BE2C (cell line): ENCODE measurements at regions not wholly inside any gene's neighbourhood (a gene's known extent, or its start where the extent isn't known, plus 50 kb on each side); places are given as distances from the start of the nearest gene placed in this dataset.

Source experiments
- DNase-seq: peaks from one replicate; pipeline ENCODE4 v3.0.0-alpha.2; 2020
- H3K27me3 ChIP-seq: fragments of 250-450 bp; sonication (Bioruptor Pico); 2 replicates; pipeline ENCODE4 v1.5.1; 2020; ENCODE audit warnings: mild to moderate bottlenecking
- H3K36me3 ChIP-seq: fragments of 250-450 bp; sonication (Bioruptor Pico); 2 replicates; pipeline ENCODE4 v1.5.1; 2020; ENCODE audit warnings: mild to moderate bottlenecking
- H3K4me1 ChIP-seq: fragments of 250-450 bp; sonication (Bioruptor Pico); 2 replicates; pipeline ENCODE4 v1.5.1; 2020
- H3K4me3 ChIP-seq: 2 replicates; pipeline ENCODE4 v1.5.1; 2011; ENCODE audit warnings: low read depth, low read length
- H3K9me3 ChIP-seq: fragments of 250-450 bp; sonication (Bioruptor Pico); 2 replicates; pipeline ENCODE4 v1.5.1; 2020
- TF ChIP-seq, protein P1 (sequence below): IDR thresholded peaks from 2 replicates; pipeline ENCODE4 v1.5.1; 2012; ENCODE audit warnings: mild to moderate bottlenecking, low read depth, low read length

DNA sequence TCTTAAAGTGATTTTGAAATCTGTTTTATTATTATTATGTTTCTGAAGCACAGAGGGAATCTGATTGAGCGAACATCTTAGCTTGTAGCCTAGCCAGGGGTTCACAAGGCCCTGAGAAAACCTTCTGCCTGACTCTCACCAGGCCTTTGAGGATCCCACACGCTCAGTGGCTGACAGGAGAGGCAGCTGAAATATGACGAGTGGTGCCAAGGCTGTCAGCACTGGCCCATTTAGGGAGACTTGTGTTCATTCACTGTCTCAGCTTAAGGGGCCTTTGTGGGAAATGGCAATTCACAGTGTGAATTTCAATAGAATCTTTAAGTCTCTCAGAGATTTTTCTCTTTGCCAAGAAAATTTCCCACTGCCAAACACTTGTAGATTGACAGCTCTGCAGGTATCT is 770.9 kb downstream of the TUSC7 start:
- TF ChIP-seq, protein P1, sequence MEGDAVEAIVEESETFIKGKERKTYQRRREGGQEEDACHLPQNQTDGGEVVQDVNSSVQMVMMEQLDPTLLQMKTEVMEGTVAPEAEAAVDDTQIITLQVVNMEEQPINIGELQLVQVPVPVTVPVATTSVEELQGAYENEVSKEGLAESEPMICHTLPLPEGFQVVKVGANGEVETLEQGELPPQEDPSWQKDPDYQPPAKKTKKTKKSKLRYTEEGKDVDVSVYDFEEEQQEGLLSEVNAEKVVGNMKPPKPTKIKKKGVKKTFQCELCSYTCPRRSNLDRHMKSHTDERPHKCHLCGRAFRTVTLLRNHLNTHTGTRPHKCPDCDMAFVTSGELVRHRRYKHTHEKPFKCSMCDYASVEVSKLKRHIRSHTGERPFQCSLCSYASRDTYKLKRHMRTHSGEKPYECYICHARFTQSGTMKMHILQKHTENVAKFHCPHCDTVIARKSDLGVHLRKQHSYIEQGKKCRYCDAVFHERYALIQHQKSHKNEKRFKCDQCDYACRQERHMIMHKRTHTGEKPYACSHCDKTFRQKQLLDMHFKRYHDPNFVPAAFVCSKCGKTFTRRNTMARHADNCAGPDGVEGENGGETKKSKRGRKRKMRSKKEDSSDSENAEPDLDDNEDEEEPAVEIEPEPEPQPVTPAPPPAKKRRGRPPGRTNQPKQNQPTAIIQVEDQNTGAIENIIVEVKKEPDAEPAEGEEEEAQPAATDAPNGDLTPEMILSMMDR: no peak
- no peak overlapping the region for H3K4me3 ChIP-seq
- no peaks in the 10 kb centered on the region for H3K4me1 ChIP-seq
- DNase-seq: no peak
- no peaks in the 10 kb centered on the region for H3K36me3 ChIP-seq
- no peaks in the 10 kb centered on the region for H3K27me3 ChIP-seq
- H3K9me3 ChIP-seq: no peaks in the 10 kb centered on the region

DNA sequence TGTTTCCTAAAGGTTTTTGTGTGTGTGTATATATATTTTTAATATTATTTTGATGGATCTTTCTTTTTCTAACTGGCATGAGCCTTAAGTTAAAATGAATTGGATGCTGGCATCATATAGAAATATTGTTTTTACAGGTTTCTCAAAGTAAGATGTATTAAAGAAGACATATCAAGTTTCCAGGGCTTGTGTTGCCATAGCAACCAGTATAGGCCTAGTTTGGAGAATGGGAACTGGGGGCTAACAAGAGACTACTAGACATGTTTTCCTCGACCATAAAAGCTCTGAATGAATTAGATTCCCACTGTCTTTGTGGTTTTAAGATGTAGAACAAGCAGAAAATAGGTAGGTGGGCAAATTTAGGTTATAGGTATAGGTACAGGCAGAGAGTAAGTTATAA is 771.4 kb downstream of the TUSC7 start:
- DNase-seq: no peak
- H3K27me3 ChIP-seq: no peaks in the 10 kb centered on the region
- H3K36me3 ChIP-seq: no peaks in the 10 kb centered on the region
- TF ChIP-seq, protein P1: no peak
- no peaks in the 10 kb centered on the region for H3K9me3 ChIP-seq
- no peak overlapping the region for H3K4me3 ChIP-seq
- H3K4me1 ChIP-seq: no peaks in the 10 kb centered on the region

DNA sequence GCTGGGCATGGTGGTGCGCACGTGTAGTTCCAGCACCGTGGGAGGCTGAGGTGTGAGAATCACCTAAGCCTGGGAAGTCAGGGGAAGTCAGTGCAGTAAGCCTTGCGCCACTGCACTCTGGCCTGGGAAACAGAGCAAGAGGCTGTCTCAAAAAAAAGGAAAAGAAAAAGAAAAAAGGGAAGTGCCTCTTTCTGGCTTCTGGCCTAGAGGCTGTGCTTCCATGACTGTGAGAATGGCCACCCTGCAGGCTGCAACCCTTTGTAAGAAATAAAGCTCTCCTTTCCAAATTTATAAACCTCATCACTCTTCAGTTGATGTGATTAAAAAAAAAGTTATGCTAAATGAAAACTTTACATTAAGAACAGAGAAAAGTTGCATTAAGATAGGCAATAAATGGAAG is 774.3 kb downstream of the TUSC7 start:
- Histone ChIP-seq H3K27me3 (no peaks in the 10 kb centered on the region), H3K4me1 (no peaks in the 10 kb centered on the region), H3K4me3 (no peak overlapping the region), H3K36me3 (no peaks in the 10 kb centered on the region), H3K9me3 (no peaks in the 10 kb centered on the region)
- DNase-seq: no peak
- TF ChIP-seq, protein P1: no peak

GRCh38 chr3:117485841-117486240 is 776.3 kb downstream of the TUSC7 start:
- H3K9me3 ChIP-seq: no peaks in the 10 kb centered on the region
- no peak overlapping the region for H3K4me3 ChIP-seq
- H3K36me3 ChIP-seq: no peaks in the 10 kb centered on the region
- no peaks in the 10 kb centered on the region for H3K4me1 ChIP-seq
- TF ChIP-seq, protein P1: no peak
- DNase-seq: no peak
- no peaks in the 10 kb centered on the region for H3K27me3 ChIP-seq

DNA sequence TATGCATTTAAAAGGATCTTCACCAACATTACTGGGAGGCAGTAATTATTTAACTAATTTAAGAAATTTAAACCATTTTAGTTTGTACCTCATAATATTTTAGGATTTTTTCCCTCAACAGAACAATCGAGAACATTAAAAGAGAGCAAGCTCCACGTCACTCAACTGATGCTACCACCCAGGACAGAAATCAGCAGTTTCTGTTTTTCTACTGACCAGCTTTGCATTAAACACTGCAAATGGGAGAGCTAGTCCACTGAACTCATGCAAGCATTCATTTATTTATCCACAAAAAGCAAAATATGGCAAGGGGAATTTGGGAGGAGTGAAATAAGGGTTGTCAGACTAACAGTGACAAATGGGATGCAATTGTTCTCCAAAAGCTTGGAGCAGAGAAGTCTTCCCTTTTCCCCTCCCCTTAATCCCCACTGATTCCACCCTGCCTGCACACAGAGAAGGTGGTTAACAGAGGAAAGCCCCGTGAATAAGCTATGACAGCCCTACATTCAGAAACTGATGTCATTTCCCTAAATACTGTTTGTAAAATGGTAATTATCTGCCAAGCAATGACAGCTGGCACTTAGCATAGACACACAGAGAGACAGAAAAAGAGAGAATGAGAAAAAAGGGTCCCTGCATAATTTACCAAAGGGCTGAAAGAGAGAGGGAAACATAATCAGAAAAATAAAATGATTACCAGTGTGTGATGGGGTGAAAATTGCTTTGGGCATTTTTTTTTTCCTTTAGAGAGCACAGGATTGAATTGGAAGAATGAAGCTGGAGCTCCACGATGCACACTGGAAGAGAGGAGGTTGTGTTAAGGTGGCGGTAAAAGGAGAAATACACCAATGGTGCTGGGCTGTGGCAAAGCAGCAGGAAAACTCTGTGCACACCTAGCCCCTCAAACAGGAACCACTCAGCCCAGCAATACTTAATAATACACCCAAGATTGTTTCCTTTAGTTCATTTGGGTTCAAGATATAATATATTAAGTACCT is 777.4 kb downstream of the TUSC7 start:
- no peak overlapping the region for H3K4me3 ChIP-seq
- TF ChIP-seq, protein P1: no peak
- DNase-seq: no peak
- H3K9me3 ChIP-seq: no peaks in the 10 kb centered on the region
- no peaks in the 10 kb centered on the region for H3K4me1 ChIP-seq
- no peaks in the 10 kb centered on the region for H3K27me3 ChIP-seq
- no peaks in the 10 kb centered on the region for H3K36me3 ChIP-seq

- DNase-seq: no peak
- Histone ChIP-seq H3K27me3 (no peaks in the 10 kb centered on the region), H3K36me3 (no peaks in the 10 kb centered on the region), H3K4me3 (no peak overlapping the region), H3K4me1 (no peaks in the 10 kb centered on the region), H3K9me3 (no peaks in the 10 kb centered on the region)
- TF ChIP-seq, protein P1: no peak
Observed at GRCh38 chr3:117488983-117489382, 779.4 kb downstream of the TUSC7 start.
